ENCODE measurements at regions not wholly inside any gene's neighbourhood (a gene's known extent, or its start where the extent isn't known, plus 50 kb on each side); places are given as distances from the start of the nearest gene placed in this dataset.
A peak's percentile ranks its signal among the peaks of the same experiment; 100 is the strongest.

DNA sequence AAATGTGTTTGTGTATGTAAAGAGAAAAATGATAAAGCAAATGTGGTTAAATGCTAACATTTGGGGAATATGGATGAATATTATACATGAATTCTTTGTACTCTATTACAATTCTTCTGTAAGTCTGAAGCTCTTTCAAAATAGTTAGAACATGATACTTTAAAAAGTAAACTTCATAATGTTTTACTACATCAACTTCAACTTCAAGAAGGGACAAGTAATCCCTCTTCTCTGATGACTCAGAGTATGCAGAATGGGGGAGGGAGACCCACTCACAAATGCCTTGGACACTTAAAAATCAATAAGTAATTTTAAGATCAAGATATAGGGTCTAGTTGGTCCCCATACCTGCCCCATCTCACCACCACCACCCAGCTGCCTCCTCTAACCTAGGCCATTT, 162.4 kb downstream of the ESM1 start:
- no peaks in the 10 kb centered on the region for H3K79me2 ChIP-seq (replicated peaks; ENCODE audit: insufficient read depth)
- H2AFZ ChIP-seq = no peak overlapping the region
- no peaks in the 10 kb centered on the region for H3K36me3 ChIP-seq (ENCODE audit: insufficient read depth)
- no peaks in the 10 kb centered on the region for H3K27me3 ChIP-seq (ENCODE audit: insufficient read depth)
- H3K27ac Mint-ChIP-seq = no peak overlapping the region
- peaks cover 2% of the 10 kb centered on the region for H3K27me3 Mint-ChIP-seq (ENCODE audit: insufficient read depth, low read depth, poor library complexity)
- no peak overlapping the region for H3K27ac ChIP-seq (ENCODE audit: low read depth)
- no peak overlapping the region for H3K4me3 Mint-ChIP-seq
- peaks cover 9% of the 10 kb centered on the region; the same call in 2 of the 3 replicates for H3K4me1 Mint-ChIP-seq
- no peaks in the 10 kb centered on the region for H4K20me1 ChIP-seq (replicated peaks; ENCODE audit: insufficient read depth)
- no peaks in the 10 kb centered on the region for H3K4me1 ChIP-seq (ENCODE audit: insufficient read depth)
- ATAC-seq = no peak
- no peak overlapping the region for H3K4me2 ChIP-seq
- H3K9me2 ChIP-seq (ENCODE audit: insufficient read depth) = no peaks in the 10 kb centered on the region; the same call in 1 of the 2 replicates
- no peaks in the 10 kb centered on the region for H3F3A ChIP-seq (replicated peaks; ENCODE audit: low read depth)
- DNase-seq (ENCODE audit: low spot score) = no peak
- no peak overlapping the region for H3K4me3 ChIP-seq
- no peaks in the 10 kb centered on the region for H3K36me3 Mint-ChIP-seq (ENCODE audit: low read depth)
- TF ChIP-seq CREB1 (CRISPR knock-in tag; IDR thresholded peaks at IDR 0.05; ENCODE audit: low read depth) (no peak), POLR2AphosphoS5 (IDR thresholded peaks at IDR 0.05; ENCODE audit: low read depth) (no peak)
- TF ChIP-seq, protein P1, sequence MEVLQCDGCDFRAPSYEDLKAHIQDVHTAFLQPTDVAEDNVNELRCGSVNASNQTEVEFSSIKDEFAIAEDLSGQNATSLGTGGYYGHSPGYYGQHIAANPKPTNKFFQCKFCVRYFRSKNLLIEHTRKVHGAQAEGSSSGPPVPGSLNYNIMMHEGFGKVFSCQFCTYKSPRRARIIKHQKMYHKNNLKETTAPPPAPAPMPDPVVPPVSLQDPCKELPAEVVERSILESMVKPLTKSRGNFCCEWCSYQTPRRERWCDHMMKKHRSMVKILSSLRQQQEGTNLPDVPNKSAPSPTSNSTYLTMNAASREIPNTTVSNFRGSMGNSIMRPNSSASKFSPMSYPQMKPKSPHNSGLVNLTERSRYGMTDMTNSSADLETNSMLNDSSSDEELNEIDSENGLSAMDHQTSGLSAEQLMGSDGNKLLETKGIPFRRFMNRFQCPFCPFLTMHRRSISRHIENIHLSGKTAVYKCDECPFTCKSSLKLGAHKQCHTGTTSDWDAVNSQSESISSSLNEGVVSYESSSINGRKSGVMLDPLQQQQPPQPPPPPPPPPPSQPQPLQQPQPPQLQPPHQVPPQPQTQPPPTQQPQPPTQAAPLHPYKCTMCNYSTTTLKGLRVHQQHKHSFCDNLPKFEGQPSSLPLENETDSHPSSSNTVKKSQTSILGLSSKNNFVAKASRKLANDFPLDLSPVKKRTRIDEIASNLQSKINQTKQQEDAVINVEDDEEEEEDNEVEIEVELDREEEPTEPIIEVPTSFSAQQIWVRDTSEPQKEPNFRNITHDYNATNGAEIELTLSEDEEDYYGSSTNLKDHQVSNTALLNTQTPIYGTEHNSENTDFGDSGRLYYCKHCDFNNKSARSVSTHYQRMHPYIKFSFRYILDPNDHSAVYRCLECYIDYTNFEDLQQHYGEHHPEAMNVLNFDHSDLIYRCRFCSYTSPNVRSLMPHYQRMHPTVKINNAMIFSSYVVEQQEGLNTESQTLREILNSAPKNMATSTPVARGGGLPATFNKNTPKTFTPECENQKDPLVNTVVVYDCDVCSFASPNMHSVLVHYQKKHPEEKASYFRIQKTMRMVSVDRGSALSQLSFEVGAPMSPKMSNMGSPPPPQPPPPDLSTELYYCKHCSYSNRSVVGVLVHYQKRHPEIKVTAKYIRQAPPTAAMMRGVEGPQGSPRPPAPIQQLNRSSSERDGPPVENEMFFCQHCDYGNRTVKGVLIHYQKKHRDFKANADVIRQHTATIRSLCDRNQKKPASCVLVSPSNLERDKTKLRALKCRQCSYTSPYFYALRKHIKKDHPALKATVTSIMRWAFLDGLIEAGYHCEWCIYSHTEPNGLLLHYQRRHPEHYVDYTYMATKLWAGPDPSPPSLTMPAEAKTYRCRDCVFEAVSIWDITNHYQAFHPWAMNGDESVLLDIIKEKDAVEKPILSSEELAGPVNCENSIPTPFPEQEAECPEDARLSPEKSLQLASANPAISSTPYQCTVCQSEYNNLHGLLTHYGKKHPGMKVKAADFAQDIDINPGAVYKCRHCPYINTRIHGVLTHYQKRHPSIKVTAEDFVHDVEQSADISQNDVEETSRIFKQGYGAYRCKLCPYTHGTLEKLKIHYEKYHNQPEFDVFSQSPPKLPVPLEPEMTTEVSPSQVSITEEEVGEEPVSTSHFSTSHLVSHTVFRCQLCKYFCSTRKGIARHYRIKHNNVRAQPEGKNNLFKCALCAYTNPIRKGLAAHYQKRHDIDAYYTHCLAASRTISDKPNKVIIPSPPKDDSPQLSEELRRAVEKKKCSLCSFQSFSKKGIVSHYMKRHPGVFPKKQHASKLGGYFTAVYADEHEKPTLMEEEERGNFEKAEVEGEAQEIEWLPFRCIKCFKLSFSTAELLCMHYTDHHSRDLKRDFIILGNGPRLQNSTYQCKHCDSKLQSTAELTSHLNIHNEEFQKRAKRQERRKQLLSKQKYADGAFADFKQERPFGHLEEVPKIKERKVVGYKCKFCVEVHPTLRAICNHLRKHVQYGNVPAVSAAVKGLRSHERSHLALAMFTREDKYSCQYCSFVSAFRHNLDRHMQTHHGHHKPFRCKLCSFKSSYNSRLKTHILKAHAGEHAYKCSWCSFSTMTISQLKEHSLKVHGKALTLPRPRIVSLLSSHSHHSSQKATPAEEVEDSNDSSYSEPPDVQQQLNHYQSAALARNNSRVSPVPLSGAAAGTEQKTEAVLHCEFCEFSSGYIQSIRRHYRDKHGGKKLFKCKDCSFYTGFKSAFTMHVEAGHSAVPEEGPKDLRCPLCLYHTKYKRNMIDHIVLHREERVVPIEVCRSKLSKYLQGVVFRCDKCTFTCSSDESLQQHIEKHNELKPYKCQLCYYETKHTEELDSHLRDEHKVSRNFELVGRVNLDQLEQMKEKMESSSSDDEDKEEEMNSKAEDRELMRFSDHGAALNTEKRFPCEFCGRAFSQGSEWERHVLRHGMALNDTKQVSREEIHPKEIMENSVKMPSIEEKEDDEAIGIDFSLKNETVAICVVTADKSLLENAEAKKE (CRISPR knock-in tag; IDR thresholded peaks at IDR 0.05) = no peak
- no peaks in the 10 kb centered on the region for H3K9me3 Mint-ChIP-seq

DNA sequence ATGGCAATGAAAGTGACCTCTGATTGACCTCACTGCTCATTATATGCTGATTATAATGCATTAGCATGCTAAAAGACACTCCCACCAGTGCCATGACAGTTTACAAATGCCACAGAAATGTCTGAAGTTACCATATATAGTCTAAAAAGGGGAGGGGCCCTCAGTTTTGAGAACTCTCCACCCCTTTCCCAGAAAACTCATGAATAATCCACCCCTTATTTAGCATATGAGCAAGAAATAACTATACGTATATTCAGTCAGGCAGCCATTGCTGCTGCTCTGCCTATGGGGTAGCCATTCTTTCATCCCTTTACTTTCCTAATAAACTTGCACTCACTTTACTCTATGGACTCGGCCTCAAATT, 163.1 kb downstream of the ESM1 start:
- H3F3A ChIP-seq (replicated peaks; ENCODE audit: low read depth) = no peaks in the 10 kb centered on the region
- no peak overlapping the region for H3K27ac ChIP-seq (ENCODE audit: low read depth)
- no peaks in the 10 kb centered on the region for H3K36me3 ChIP-seq (ENCODE audit: insufficient read depth)
- H3K27ac Mint-ChIP-seq = no peak overlapping the region
- no peaks in the 10 kb centered on the region for H3K27me3 ChIP-seq (ENCODE audit: insufficient read depth)
- H3K4me2 ChIP-seq = 0 out of 2 replicates have a peak overlapping the region, but pooled peaks have one; percentile 12
- H3K4me1 ChIP-seq (ENCODE audit: insufficient read depth) = no peaks in the 10 kb centered on the region
- H3K79me2 ChIP-seq (replicated peaks; ENCODE audit: insufficient read depth) = no peaks in the 10 kb centered on the region
- no peak overlapping the region for H3K4me3 ChIP-seq
- H4K20me1 ChIP-seq (replicated peaks; ENCODE audit: insufficient read depth) = no peaks in the 10 kb centered on the region
- H3K4me3 Mint-ChIP-seq = no peak overlapping the region
- ATAC-seq = no peak
- no peaks in the 10 kb centered on the region for H3K9me3 Mint-ChIP-seq
- H3K9me2 ChIP-seq (ENCODE audit: insufficient read depth) = no peaks in the 10 kb centered on the region; the same call in 1 of the 2 replicates
- H2AFZ ChIP-seq = no peak overlapping the region
- no peak for DNase-seq (ENCODE audit: low spot score)
- H3K36me3 Mint-ChIP-seq (ENCODE audit: low read depth) = no peaks in the 10 kb centered on the region
- H3K4me1 Mint-ChIP-seq = peaks cover 9% of the 10 kb centered on the region; the same call in 2 of the 3 replicates
- TF ChIP-seq, protein P2, sequence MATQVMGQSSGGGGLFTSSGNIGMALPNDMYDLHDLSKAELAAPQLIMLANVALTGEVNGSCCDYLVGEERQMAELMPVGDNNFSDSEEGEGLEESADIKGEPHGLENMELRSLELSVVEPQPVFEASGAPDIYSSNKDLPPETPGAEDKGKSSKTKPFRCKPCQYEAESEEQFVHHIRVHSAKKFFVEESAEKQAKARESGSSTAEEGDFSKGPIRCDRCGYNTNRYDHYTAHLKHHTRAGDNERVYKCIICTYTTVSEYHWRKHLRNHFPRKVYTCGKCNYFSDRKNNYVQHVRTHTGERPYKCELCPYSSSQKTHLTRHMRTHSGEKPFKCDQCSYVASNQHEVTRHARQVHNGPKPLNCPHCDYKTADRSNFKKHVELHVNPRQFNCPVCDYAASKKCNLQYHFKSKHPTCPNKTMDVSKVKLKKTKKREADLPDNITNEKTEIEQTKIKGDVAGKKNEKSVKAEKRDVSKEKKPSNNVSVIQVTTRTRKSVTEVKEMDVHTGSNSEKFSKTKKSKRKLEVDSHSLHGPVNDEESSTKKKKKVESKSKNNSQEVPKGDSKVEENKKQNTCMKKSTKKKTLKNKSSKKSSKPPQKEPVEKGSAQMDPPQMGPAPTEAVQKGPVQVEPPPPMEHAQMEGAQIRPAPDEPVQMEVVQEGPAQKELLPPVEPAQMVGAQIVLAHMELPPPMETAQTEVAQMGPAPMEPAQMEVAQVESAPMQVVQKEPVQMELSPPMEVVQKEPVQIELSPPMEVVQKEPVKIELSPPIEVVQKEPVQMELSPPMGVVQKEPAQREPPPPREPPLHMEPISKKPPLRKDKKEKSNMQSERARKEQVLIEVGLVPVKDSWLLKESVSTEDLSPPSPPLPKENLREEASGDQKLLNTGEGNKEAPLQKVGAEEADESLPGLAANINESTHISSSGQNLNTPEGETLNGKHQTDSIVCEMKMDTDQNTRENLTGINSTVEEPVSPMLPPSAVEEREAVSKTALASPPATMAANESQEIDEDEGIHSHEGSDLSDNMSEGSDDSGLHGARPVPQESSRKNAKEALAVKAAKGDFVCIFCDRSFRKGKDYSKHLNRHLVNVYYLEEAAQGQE (IDR thresholded peaks at IDR 0.05; ENCODE audit: unreplicated experiment) = no peak
- TF ChIP-seq POLR2AphosphoS5 (IDR thresholded peaks at IDR 0.05; ENCODE audit: low read depth) (no peak), NANOG (IDR thresholded peaks at IDR 0.05; ENCODE audit: borderline replicate concordance) (no peak)
- H3K27me3 Mint-ChIP-seq (ENCODE audit: insufficient read depth, low read depth, poor library complexity) = peaks cover 2% of the 10 kb centered on the region

Data from GM23338 (cell line).